H1 (cell line): ENCODE measurements at regions not wholly inside any gene's neighbourhood (a gene's known extent, or its start where the extent isn't known, plus 50 kb on each side); places are given as distances from the start of the nearest gene placed in this dataset.

Experiments
- CTCF ChIA-PET: fragments of 300-600 bp; sonication (Branson Sonifier 250); formaldehyde crosslinking; loops from one replicate; lab custom pipeline; 2021; ENCODE audit not compliant: partially characterized antibody; lab: Charles Lee
- POLR2A ChIA-PET: fragments of 300-600 bp; sonication (Branson Sonifier 250); formaldehyde crosslinking; loops from one replicate; lab custom pipeline; 2021; ENCODE audit warnings: inconsistent platforms; ENCODE audit not compliant: partially characterized antibody; lab: Charles Lee
- DNase-seq, 2 experiments: peaks; one replicate each; pipeline versions ENCODE4 v3.0.0 to v3.0.0-alpha.2; 2010 to 2022; ENCODE audit warnings: low spot score in 2 of 2, low read depth in 1 of 2, mixed read lengths in 1 of 2
- FAIRE-seq: peaks from 2 replicates; lab custom pipeline; 2011; peaks lifted over from hg19 to GRCh38; lab: Jason Lieb, UNC
- H2AFZ ChIP-seq: 2 replicates; pipeline ENCODE4 v1.8.1; 2012; ENCODE audit warnings: low read length, inconsistent platforms
- H2AK5ac ChIP-seq: 2 replicates; pipeline ENCODE4 v1.6.1; 2013; ENCODE audit warnings: low read depth, low read length
- H2BK120ac ChIP-seq: replicated peaks from 2 replicates; pipeline ENCODE3; 2013; ENCODE audit warnings: low read depth, low read length, inconsistent platforms
- H2BK12ac ChIP-seq: 2 replicates; pipeline ENCODE4 v1.6.1; 2013; ENCODE audit warnings: low read depth, low read length
- H2BK15ac ChIP-seq: 2 replicates; pipeline ENCODE4 v1.6.1; 2013; ENCODE audit warnings: low read length
- H2BK20ac ChIP-seq: 2 replicates; pipeline ENCODE4 v1.6.1; 2013; ENCODE audit warnings: low read length
- H2BK5ac ChIP-seq: 2 replicates; pipeline ENCODE4 v1.6.1; 2013; ENCODE audit warnings: low read depth, low read length
- H3K14ac ChIP-seq: 2 replicates; pipeline ENCODE4 v1.6.1; 2013; ENCODE audit warnings: inconsistent platforms; ENCODE audit not compliant: insufficient read length
- H3K18ac ChIP-seq: 2 replicates; pipeline ENCODE4 v1.6.1; 2013; ENCODE audit warnings: low read length; ENCODE audit errors: extremely low read depth
- H3K23ac ChIP-seq: 2 replicates; pipeline ENCODE4 v1.6.1; 2013; ENCODE audit warnings: inconsistent platforms; ENCODE audit not compliant: insufficient read length
- H3K23me2 ChIP-seq: 2 replicates; pipeline ENCODE4 v1.6.1; 2013; ENCODE audit warnings: low read depth, low read length
- H3K27ac ChIP-seq: 2 replicates; pipeline ENCODE4 v1.6.1; 2011; ENCODE audit warnings: low read depth, low read length, inconsistent platforms
- H3K27me3 ChIP-seq, 4 experiments: replicated peaks in 1 of 4; 1 replicate in 1 of 4; 2 replicates in 3 of 4; pipeline versions ENCODE4 v1.6.1 to v1.8.1; 2011 to 2013; ENCODE audit warnings: low read length in 3 of 4, mild to moderate bottlenecking in 3 of 4, inconsistent platforms in 2 of 4, mixed read lengths in 2 of 4, moderate library complexity in 1 of 4; ENCODE audit not compliant: control insufficient read depth in 3 of 4, insufficient read depth in 3 of 4; ENCODE audit errors: extremely low read depth in 1 of 4
- H3K36me3 ChIP-seq, 4 experiments: 2 replicates each; pipeline versions ENCODE4 v1.6.1 to v1.8.1; 2011 to 2013; ENCODE audit warnings: mild to moderate bottlenecking in 4 of 4, low read length in 3 of 4, moderate library complexity in 2 of 4, control low read depth in 1 of 4, inconsistent platforms in 1 of 4; ENCODE audit not compliant: insufficient read depth in 4 of 4, control insufficient read depth in 2 of 4
- H3K4ac ChIP-seq: replicated peaks from 2 replicates; pipeline ENCODE3; 2013; ENCODE audit warnings: low read length, low read depth, mixed read lengths, inconsistent platforms; ENCODE audit not compliant: insufficient read length
- H3K4me1 ChIP-seq, 4 experiments: replicated peaks in 1 of 4; 1 replicate in 1 of 4; 2 replicates in 3 of 4; pipeline versions ENCODE4 v1.6.1 to v1.8.1; 2011 to 2013; ENCODE audit warnings: low read length in 3 of 4, inconsistent platforms in 2 of 4, mixed read lengths in 1 of 4; ENCODE audit not compliant: insufficient read depth in 4 of 4, control insufficient read depth in 3 of 4
- H3K4me2 ChIP-seq, 2 experiments: 2 replicates each; pipeline versions ENCODE4 v1.6.1 to v1.8.1; 2011 to 2013; ENCODE audit warnings: low read depth in 2 of 2, low read length in 2 of 2, control low read depth in 1 of 2, inconsistent platforms in 1 of 2, mild to moderate bottlenecking in 1 of 2; ENCODE audit not compliant: insufficient read depth in 1 of 2
- H3K4me3 ChIP-seq, 4 experiments: fragments of 200-600, 300-600 bp in 1 of 4; sonication (generic), shearing (Covaris generic), sonication (Bioruptor Twin) in 1 of 4; 2 replicates each; pipeline versions ENCODE4 v1.5.1 to v1.8.1; 2011 to 2016; ENCODE audit warnings: low read length in 4 of 4, low read depth in 3 of 4, control low read depth in 2 of 4, inconsistent platforms in 2 of 4, mild to moderate bottlenecking in 2 of 4, mixed read lengths in 1 of 4, moderate library complexity in 1 of 4; ENCODE audit not compliant: insufficient read depth in 2 of 4; ENCODE audit errors: extremely low read depth in 1 of 4
- H3K56ac ChIP-seq: replicated peaks from 2 replicates; pipeline ENCODE3; 2013; ENCODE audit warnings: low read depth, mild to moderate bottlenecking, mixed read lengths, low read length, inconsistent platforms; ENCODE audit not compliant: insufficient read length
- H3K79me1 ChIP-seq: 2 replicates; pipeline ENCODE4 v1.6.1; 2013; ENCODE audit warnings: low read depth, low read length, control low read depth
- H3K79me2 ChIP-seq, 2 experiments: 2 replicates each; pipeline versions ENCODE4 v1.6.1 to v1.8.1; 2012 to 2013; ENCODE audit warnings: low read length in 2 of 2, mild to moderate bottlenecking in 2 of 2, inconsistent platforms in 1 of 2; ENCODE audit not compliant: insufficient read depth in 2 of 2, control insufficient read depth in 1 of 2
- H3K9ac ChIP-seq, 4 experiments: replicated peaks in 1 of 4; 1 replicate in 1 of 4; 2 replicates in 3 of 4; pipeline versions ENCODE4 v1.6.1 to v1.8.1; 2011 to 2013; ENCODE audit warnings: low read depth in 3 of 4, low read length in 3 of 4, control low read depth in 2 of 4, mild to moderate bottlenecking in 2 of 4, moderate library complexity in 2 of 4, inconsistent platforms in 1 of 4; ENCODE audit errors: extremely low read depth in 1 of 4
- H3K9me3 ChIP-seq, 2 experiments: 2 replicates each; pipeline versions ENCODE4 v1.6.1 to v1.8.1; 2012 to 2013; ENCODE audit warnings: mild to moderate bottlenecking in 2 of 2, moderate library complexity in 2 of 2, control low read depth in 1 of 2, inconsistent platforms in 1 of 2, low read depth in 1 of 2, low read length in 1 of 2, mixed read lengths in 1 of 2; ENCODE audit not compliant: insufficient read depth in 2 of 2
- H4K20me1 ChIP-seq, 2 experiments: replicated peaks in 1 of 2; 2 replicates each; pipeline versions ENCODE3 to v1.8.1; 2011 to 2013; ENCODE audit warnings: inconsistent platforms in 2 of 2, low read length in 2 of 2, mild to moderate bottlenecking in 1 of 2; ENCODE audit not compliant: insufficient read depth in 2 of 2, control insufficient read depth in 1 of 2
- H4K5ac ChIP-seq: 2 replicates; pipeline ENCODE4 v1.6.1; 2013; ENCODE audit warnings: low read length, low read depth, mixed read lengths, inconsistent platforms; ENCODE audit not compliant: insufficient read length
- H4K8ac ChIP-seq: 2 replicates; pipeline ENCODE4 v1.8.0; 2013; ENCODE audit warnings: mild to moderate bottlenecking, moderate library complexity, low read length, inconsistent platforms; ENCODE audit not compliant: insufficient read depth; ENCODE audit errors: extremely low read depth
- H4K91ac ChIP-seq: replicated peaks from 2 replicates; pipeline ENCODE3; 2013; ENCODE audit warnings: low read length, mixed read lengths, inconsistent platforms; ENCODE audit not compliant: insufficient read length
- CBX5 ChIP-seq: fragments of 300-800, 300-1000 bp; sonication (generic); IDR thresholded peaks from 2 replicates; pipeline ENCODE4 v1.7.1; 2016; ENCODE audit warnings: antibody characterized with exemption, low read length, low read depth
- EGR1 ChIP-seq: IDR thresholded peaks from 2 replicates; pipeline ENCODE4 v1.6.1; 2011; ENCODE audit warnings: low read depth, low read length, borderline replicate concordance
- EP300 ChIP-seq, 2 experiments: IDR thresholded peaks; 1 replicate in 1 of 2; 2 replicates in 1 of 2; pipeline ENCODE4 v1.6.1; 2011 to 2012; ENCODE audit warnings: low read depth in 2 of 2, low read length in 2 of 2, mild to moderate bottlenecking in 2 of 2, borderline replicate concordance in 1 of 2, inconsistent platforms in 1 of 2, moderate library complexity in 1 of 2
- EZH2 ChIP-seq: fragments of 200-600 bp; sonication (generic); IDR thresholded peaks from 2 replicates; pipeline ENCODE4 v1.7.1; 2012; ENCODE audit warnings: low read depth, mild to moderate bottlenecking, moderate library complexity, low read length, inconsistent platforms; ENCODE audit not compliant: severe bottlenecking
- FOSL1 ChIP-seq: IDR thresholded peaks from 2 replicates; pipeline ENCODE4 v1.6.1; 2011; ENCODE audit warnings: mild to moderate bottlenecking, low read depth, low read length, moderate library complexity; ENCODE audit not compliant: insufficient read depth
- GABPA ChIP-seq: IDR thresholded peaks from 2 replicates; pipeline ENCODE4 v1.6.1; 2011; ENCODE audit warnings: mild to moderate bottlenecking, low read length, moderate library complexity, borderline replicate concordance; ENCODE audit not compliant: insufficient read depth
- KDM1A ChIP-seq: fragments of 200-600, 300-600 bp; sonication (generic); IDR thresholded peaks from 2 replicates; pipeline ENCODE4 v1.7.1; 2016; ENCODE audit warnings: mild to moderate bottlenecking, low read length, borderline replicate concordance
- KDM4A ChIP-seq: IDR thresholded peaks from one replicate; pipeline ENCODE4 v1.7.1; 2012; ENCODE audit warnings: low read depth, mild to moderate bottlenecking, moderate library complexity, low read length, inconsistent platforms; ENCODE audit not compliant: severe bottlenecking
- SIRT6 ChIP-seq: IDR thresholded peaks from one replicate; pipeline ENCODE4 v1.7.1; 2012; ENCODE audit warnings: low read length, inconsistent platforms
- YY1 ChIP-seq: IDR thresholded peaks from 2 replicates; pipeline ENCODE4 v1.6.1; 2011; ENCODE audit warnings: low read depth, mild to moderate bottlenecking, low read length
- WGBS, 2 experiments: shearing (Covaris generic) in 1 of 2; methylation state at CpG; one replicate each; pipeline versions ENCODE4 v1.1.6 to v1.1.7; 2013 to 2015; ENCODE audit warnings: low lambda C conversion rate in 2 of 2, mixed read lengths in 2 of 2, inconsistent platforms in 1 of 2, low coverage in 1 of 2, missing lambda C conversion rate in 1 of 2; ENCODE audit not compliant: insufficient replicate concordance in 2 of 2, insufficient coverage in 1 of 2, insufficient read length in 1 of 2; ENCODE audit errors: extremely low coverage in 1 of 2, missing lambda C conversion rate in 1 of 2; 5-methylcytosine and 5-hydroxymethylcytosine counted together
- TF ChIP-seq, protein P1 (sequence below): IDR thresholded peaks from 2 replicates; pipeline ENCODE4 v1.6.1; 2011; ENCODE audit warnings: low read length, improper control_type of control experiment

DNA sequence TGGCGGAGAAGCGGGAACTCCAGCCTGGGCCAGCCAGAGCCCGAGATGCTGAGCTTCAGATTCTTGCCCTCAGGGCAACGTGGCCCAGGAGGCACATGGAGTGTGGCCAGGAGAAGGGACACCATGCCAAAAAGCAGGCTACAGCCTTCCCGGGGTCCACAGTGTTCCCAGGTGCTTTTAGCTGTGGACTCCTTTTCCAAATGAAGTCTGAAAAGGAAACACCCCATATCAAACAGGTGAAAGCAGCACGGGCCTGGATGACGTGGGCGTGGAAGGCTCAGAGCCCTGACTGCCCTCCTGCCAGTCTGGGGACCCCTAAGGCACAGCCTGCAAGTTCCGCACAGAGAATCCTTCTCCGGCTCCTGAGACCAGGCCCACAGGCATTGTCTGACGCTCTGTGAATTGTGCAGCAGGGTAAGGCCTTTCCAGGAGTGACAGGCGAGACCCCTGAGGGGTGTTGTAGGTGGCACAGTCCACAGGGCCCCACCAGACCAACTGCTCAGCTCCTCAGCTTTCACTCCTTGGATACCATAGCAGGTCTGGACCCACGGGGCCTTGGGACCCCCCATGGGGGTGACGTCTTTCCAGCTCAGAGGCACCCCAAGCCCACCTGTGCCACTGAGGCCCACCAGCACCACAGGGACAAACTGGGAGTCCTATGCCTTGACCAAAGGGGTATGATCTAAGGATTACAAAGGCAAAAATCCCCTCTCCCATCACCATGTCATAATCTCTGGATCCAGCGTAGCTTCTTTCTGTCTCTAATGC is 69.6 kb upstream of the RAB6C start:
- H3K14ac ChIP-seq = no peak overlapping the region
- H3K4me2 ChIP-seq = no peak overlapping the region
- no peaks in the 10 kb centered on the region for H3K23me2 ChIP-seq
- H3K4me1 ChIP-seq = peaks cover 0 to 3% (median 2%) of the 10 kb centered on the region in 4 experiments; a peak in 2 of 7 replicates
- H3K56ac ChIP-seq = no peak overlapping the region
- no peaks in the 10 kb centered on the region for H3K27me3 ChIP-seq
- POLR2A ChIA-PET = no interaction called here
- 86% methylated on average over 15 of the region's 15 CpGs; no CpG with 5 or more reads in 1 of the 2 experiments for WGBS, 2 experiments
- no peak overlapping the region for H4K91ac ChIP-seq
- H3K18ac ChIP-seq = no peak overlapping the region
- H2BK15ac ChIP-seq = no peak overlapping the region
- H3K9ac ChIP-seq = no peak overlapping the region
- no peak overlapping the region for H3K4me3 ChIP-seq
- no peak overlapping the region; the same call in 1 of the 2 replicates for H4K8ac ChIP-seq
- H3K79me1 ChIP-seq = no peaks in the 10 kb centered on the region
- DNase-seq (peak in 1 of 2 experiments; percentile 41), FAIRE-seq (no peak)
- H3K27ac ChIP-seq = no peak overlapping the region
- H2BK120ac ChIP-seq = no peak overlapping the region
- CTCF ChIA-PET = interaction anchor here (0.5 to 3.4 kb wide), 3 partner anchors 13 to 1828 kb away, joined by 3 to 30 read pairs (median 3); no protein-coding TSS in a partner anchor
- H4K20me1 ChIP-seq = peaks cover 0 to 5% of the 10 kb centered on the region in 2 experiments
- H4K5ac ChIP-seq = no peak overlapping the region
- H3K4ac ChIP-seq = no peak overlapping the region
- no peak overlapping the region for H2BK20ac ChIP-seq
- no peaks in the 10 kb centered on the region for H3K79me2 ChIP-seq
- no peak overlapping the region for H2BK5ac ChIP-seq
- no peaks in the 10 kb centered on the region for H3K9me3 ChIP-seq
- H2AK5ac ChIP-seq = no peak overlapping the region
- H2AFZ ChIP-seq = no peak overlapping the region
- no peak overlapping the region for H3K23ac ChIP-seq
- no peaks in the 10 kb centered on the region for H3K36me3 ChIP-seq
- no peak overlapping the region for H2BK12ac ChIP-seq
- TF ChIP-seq CBX5 = no peak
- TF ChIP-seq GABPA = no peak
- no peak for TF ChIP-seq KDM4A
- no peak for TF ChIP-seq EZH2
- TF ChIP-seq YY1 = no peak
- TF ChIP-seq SIRT6 = no peak
- no peak for TF ChIP-seq FOSL1
- TF ChIP-seq KDM1A = no peak
- TF ChIP-seq, protein P1, sequence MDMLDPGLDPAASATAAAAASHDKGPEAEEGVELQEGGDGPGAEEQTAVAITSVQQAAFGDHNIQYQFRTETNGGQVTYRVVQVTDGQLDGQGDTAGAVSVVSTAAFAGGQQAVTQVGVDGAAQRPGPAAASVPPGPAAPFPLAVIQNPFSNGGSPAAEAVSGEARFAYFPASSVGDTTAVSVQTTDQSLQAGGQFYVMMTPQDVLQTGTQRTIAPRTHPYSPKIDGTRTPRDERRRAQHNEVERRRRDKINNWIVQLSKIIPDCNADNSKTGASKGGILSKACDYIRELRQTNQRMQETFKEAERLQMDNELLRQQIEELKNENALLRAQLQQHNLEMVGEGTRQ = no peak
- no peak for TF ChIP-seq EP300 (IDR thresholded peaks at IDR 0.05; ENCODE audit: borderline replicate concordance in 1 of 2, low read depth in 2 of 2, low read length in 2 of 2)
- TF ChIP-seq EGR1 = no peak
